ENCODE measurements at regions not wholly inside any gene's neighbourhood (a gene's known extent, or its start where the extent isn't known, plus 50 kb on each side); places are given as distances from the start of the nearest gene placed in this dataset.

GRCh38 chr2:224196810-224197209 lies 157.7 kb upstream of the SERPINE2 start:
- Histone ChIP-seq H3K9me2 (ENCODE audit: insufficient read depth) (0 out of 2 replicates have a peak, but pooled peaks cover 2% of the 10 kb centered on the region), H2AFZ (no peak overlapping the region), H3K27ac (ENCODE audit: low read depth) (no peak overlapping the region), H3K4me3 (no peak overlapping the region), H3K4me1 (ENCODE audit: insufficient read depth) (no peaks in the 10 kb centered on the region), H3F3A (replicated peaks; ENCODE audit: low read depth) (no peaks in the 10 kb centered on the region), H3K27me3 (ENCODE audit: insufficient read depth) (no peaks in the 10 kb centered on the region), H3K79me2 (replicated peaks; ENCODE audit: insufficient read depth) (no peaks in the 10 kb centered on the region), H3K4me2 (no peak overlapping the region), H3K36me3 (ENCODE audit: insufficient read depth) (peaks cover 4% of the 10 kb centered on the region; the same call in 1 of the 2 replicates), H4K20me1 (replicated peaks; ENCODE audit: insufficient read depth) (no peaks in the 10 kb centered on the region)
- no peak for DNase-seq (ENCODE audit: low spot score)
- Mint-ChIP-seq H3K4me3 (no peak overlapping the region), H3K36me3 (ENCODE audit: low read depth) (no peaks in the 10 kb centered on the region; the same call in 1 of the 3 replicates), H3K27me3 (ENCODE audit: insufficient read depth, low read depth, poor library complexity) (peaks cover 2% of the 10 kb centered on the region), H3K27ac (no peak overlapping the region), H3K4me1 (peaks cover 3% of the 10 kb centered on the region; the same call in 1 of the 3 replicates), H3K9me3 (peaks cover 3% of the 10 kb centered on the region)
- TF ChIP-seq EZH2 (IDR thresholded peaks at IDR 0.05; ENCODE audit: low read depth, unreplicated experiment), result no peak
- no peak for TF ChIP-seq ZNF114 (CRISPR knock-in tag; IDR thresholded peaks at IDR 0.05)
- no peak for TF ChIP-seq JUNB (IDR thresholded peaks at IDR 0.05; ENCODE audit: unreplicated experiment)
- TF ChIP-seq POLR2AphosphoS5 (IDR thresholded peaks at IDR 0.05; ENCODE audit: low read depth), result no peak
- TF ChIP-seq ZNF331 (CRISPR knock-in tag; IDR thresholded peaks at IDR 0.05; ENCODE audit: low read depth), result no peak
- no peak for TF ChIP-seq ZNF462 (CRISPR knock-in tag; IDR thresholded peaks at IDR 0.05)
- no peak for TF ChIP-seq CREB1 (CRISPR knock-in tag; IDR thresholded peaks at IDR 0.05; ENCODE audit: low read depth)
- TF ChIP-seq NANOG (IDR thresholded peaks at IDR 0.05; ENCODE audit: borderline replicate concordance), result no peak
- TF ChIP-seq ETS1 (IDR thresholded peaks at IDR 0.05), result no peak
- no peak for TF ChIP-seq EZH2phosphoT487 (IDR thresholded peaks at IDR 0.05; ENCODE audit: unreplicated experiment)
- TF ChIP-seq CTCF (conservative IDR thresholded peaks at IDR 0.05; ENCODE audit: low read depth in 2 of 2), result no peak
- no peak for TF ChIP-seq REST (IDR thresholded peaks at IDR 0.05; ENCODE audit: unreplicated experiment)
- TF ChIP-seq STAT1 (IDR thresholded peaks at IDR 0.05; ENCODE audit: unreplicated experiment), result no peak
- ATAC-seq, result no peak
